ENCODE measurements at regions not wholly inside any gene's neighbourhood (a gene's known extent, or its start where the extent isn't known, plus 50 kb on each side); places are given as distances from the start of the nearest gene placed in this dataset.
"Not testable (repeated sequence)": the region's sequence is repeated elsewhere in the genome, so short reads cannot be mapped to it uniquely, and the experiment has no call there.

- no peak for DNase-seq
These were observed 655.2 kb upstream of the NRG3 start for GRCh38 chr10:81219758-81220157.

- DNase-seq: peak; percentile 6
These were observed 626.1 kb upstream of the NRG3 start for GRCh38 chr10:81248886-81249285.

GRCh38 chr10:81251457-81252115 is 623.4 kb upstream of the NRG3 start:
- no peak for DNase-seq

DNA sequence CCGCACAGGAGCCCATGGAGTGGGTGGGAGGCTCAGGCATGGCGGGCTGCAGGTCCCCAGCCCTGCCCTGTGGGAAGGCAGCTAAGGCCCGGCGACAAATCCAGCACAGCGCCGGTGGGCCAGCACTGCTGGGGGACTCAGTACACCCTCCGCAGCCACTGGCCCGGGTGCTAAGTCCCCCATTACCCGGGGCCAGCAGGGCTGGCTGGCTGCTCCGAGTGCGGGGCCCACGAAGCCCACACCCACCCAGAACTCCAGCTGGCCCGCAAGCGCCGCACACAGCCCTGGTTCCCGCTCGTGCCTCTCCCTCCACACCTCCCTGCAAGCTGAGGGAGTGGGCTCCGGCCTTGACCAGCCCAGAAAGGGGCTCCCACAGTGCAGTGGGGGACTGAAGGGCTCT is 610.0 kb upstream of the NRG3 start:
- DNase-seq: not testable (repeated sequence)

GRCh38 chr10:81270051-81270450 is 604.9 kb upstream of the NRG3 start:
- DNase-seq: no peak

DNA sequence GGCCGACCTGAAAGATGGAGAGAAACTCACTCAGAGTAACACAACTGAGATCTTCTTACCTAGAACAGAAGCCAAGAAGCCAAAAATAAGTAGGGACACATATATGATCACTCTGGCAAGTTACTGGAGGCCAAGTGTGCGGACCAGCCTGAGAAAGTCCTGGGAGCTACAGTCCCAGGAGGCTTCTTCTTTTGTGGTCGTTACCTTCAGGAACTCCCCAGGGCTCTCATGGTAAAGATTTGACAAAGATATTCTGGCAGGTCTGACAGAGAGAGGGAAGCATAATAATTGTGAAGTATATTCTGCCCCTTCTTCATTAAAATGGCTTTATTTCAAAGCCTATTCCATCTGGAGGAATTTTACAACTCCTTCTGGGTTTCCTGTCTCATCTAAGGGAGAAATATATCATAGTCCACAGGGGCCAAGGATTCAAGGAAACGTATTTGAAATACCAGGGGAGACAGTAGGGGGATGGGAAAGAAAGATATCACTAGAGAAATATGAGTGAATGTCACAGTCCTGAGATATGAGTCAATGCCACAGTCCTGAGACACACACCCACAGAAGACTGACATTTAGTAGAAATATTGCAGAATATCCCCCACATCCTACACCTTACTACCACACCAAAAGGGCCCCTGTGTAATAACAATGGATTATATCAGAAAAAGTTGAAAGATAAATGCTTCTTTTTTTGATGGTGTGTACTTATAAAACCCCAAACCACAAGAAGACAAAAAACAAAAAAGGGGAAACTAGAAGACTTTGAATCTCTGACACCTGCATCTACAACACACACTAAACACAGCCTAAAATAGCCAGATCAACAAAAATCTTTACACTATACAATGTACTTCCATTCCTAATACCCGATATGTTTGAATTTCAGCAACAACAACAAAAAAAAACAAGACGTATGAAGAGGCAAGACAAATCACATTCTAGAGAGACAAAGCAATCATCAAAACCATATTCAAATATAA is 594.2 kb upstream of the NRG3 start:
- no peak for DNase-seq

DNA sequence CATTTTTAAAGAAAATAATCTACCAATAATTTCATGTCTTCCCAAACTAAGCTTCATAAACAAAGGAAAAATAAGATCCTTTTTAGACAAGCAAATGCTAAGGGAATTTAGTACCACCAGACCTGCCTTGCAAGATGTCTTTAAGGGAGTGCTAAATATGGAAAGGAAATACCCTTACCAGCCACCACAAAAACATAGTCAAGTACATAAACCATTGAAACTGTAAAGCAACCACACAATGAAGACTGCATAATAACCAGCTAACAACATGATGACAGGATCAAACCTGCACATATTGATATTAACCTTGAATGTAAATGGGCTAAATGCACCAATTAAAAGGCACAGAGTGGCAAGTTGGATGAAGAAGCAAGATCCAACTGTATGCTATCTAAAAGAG is 586.5 kb upstream of the NRG3 start:
- no peak for DNase-seq

DNA sequence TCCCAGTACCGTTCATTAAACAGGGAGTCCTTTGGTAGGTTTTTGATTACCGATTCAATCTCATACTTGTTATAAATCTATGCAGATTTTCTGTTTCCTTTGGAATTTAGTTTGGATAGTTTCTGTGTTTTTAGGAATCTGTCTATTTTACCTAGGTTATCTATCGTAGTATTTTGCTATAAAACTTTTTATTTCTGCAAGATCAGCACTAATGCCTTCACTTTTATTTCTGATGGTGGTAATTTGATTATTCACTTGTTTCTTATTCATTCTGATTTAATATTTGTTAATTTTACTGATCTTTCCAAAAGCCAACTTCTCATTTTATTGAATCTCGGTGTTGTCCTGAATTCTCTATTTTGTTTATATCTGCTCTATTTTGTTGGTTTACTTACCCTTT is 577.7 kb upstream of the NRG3 start:
- DNase-seq: no peak

DNA sequence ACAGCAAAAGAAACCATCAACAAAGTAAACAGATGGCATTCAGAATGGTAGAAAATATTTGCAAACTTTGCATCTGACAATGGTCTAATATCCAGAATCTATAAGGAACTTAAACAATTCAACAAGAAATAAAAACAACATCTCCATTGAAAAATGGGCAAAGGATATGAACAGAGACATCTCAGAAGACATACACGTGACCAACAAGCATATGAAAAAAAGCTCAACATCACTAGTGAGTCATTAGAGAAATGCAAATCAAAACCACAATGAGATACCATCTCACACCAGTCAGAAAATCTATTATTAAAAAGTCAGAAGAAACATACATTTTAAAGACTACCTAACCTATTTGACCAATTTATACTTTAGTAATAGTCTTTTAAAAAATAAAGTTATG is 571.3 kb upstream of the NRG3 start:
- no peak for DNase-seq

DNA sequence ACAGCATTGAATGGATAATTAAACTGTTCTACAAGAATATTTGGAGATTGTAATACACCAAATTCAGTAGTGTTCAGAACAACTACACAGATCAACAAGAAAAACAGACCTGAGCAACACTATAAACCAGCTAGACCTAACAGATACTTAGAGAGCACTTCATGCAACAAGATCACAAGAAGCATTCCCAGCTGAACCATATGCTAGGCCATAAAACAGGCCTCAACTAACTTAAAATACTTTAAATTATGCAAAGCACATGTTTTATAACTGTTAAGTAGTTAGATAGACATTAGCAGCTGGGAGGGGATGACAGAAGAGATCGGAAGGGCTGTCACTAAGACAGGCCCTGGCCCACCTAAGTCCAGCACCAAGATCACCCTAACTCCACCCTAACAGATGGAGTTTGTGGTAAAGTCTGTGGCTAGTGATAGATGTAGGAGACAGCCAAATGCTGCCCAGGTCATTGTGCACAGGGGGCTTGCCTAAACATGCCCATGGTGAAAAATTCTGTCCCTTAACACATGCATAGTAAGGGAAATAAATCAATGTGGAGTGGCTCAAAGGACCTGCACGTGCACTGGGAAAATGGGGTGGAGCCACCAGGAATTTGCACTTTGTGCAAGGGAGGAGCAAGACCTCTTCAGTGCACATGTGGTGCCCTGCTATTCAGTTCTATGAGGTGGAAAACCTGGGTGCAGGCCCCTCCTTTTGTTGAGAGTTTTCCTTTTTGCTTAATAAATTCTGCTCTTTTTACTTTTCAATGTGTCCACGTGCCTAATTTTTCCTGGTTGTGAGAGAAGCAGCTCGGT is 567.8 kb upstream of the NRG3 start:
- no peak for DNase-seq

DNA sequence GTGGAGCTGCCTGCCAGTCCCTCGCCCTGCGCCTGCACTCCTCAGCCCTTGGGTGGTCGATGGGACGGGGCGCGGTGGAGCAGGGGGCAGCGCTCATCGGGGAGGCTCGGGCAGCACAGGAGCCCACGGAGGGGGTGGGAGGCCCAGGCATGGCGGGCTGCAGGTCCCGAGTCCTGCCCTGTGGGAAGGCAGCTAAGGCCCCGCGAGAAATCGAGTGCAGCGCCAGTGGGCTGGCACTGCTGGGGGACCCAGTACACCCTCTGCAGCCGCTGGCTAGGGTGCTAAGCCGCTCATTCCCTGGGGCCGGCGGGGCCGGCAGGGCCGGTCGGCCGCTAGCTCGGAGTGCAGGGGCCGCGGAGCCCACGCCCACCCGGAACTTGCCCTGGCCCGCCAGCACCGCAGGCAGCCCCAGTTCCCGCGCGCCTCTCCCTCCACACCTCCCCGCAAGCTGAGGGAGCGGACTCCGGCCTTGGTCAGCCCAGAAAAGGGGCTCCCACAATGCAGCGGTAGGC is 565.9 kb upstream of the NRG3 start:
- DNase-seq: no peak

GRCh38 chr10:81314471-81314870 is 560.5 kb upstream of the NRG3 start:
- DNase-seq: no peak

GRCh38 chr10:81315026-81315425 is 560.0 kb upstream of the NRG3 start:
- DNase-seq: no peak

DNA sequence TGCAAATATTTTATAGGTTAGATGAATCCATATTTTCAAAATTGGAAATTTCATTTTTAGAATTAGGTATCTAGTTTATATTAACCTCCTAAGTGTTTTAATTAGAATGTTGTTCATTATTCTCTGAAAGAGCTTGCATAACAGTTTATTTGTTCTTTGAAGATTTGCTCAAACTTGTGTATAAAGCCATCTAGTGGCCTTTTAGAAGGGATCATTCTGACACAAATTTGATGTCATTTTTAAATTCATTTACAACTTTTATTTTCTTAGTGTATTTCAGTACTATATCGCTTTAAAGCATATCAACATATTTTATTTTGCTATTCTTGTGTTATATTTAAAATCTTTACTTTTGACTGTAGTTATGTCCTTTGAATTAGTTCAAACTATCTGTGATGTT is 527.0 kb upstream of the NRG3 start:
- DNase-seq: no peak

- DNase-seq: no peak
These were observed 507.9 kb upstream of the NRG3 start for GRCh38 chr10:81367132-81367531.

- DNase-seq: no peak
These were observed 488.2 kb upstream of the NRG3 start for GRCh38 chr10:81386817-81387216.

- DNase-seq: no peak
These were observed 471.5 kb upstream of the NRG3 start for GRCh38 chr10:81403451-81403850.

DNA sequence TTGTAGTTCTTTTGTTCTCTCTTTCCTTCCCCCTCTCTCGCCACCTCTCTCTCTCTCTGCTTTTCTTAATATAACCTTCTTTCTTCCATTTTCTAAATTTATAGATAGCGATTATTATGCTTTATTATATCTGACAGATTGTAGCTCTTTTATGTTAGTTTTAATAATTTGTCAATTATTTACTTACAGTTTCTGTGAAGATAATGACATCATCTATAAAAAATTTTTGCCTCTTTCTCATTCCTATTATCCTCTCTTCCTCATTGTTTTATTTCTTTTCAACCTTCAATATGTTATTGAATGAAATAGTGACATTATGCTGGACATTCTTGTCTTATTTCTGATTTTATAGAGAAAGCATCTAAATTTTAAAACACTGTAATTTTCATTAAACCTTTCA is 469.6 kb upstream of the NRG3 start:
- DNase-seq: no peak

DNA sequence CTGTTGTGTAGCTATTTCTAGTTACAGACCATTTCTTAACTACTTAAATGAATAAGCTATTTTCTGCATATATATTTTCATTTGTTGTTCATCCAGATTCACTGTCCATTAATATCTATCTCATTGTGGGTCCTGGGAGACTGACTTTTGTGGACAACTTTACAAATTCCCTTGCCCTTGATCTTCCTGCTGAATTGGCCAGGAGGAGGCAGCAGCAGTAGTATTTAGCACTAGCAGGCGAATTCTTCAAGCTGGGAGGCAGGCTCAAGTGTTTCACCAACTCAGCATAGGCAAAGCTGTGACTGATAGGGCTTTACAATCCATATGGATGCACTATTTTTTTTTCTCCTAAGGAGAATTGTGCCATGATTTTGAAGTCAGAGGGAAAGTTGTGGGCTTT is 461.0 kb upstream of the NRG3 start:
- DNase-seq: no peak

- no peak for DNase-seq
These were observed 448.3 kb upstream of the NRG3 start for GRCh38 chr10:81426722-81427121.

- no peak for DNase-seq
These were observed 446.4 kb upstream of the NRG3 start for GRCh38 chr10:81428456-81429134.

- DNase-seq: no peak
These were observed 435.5 kb upstream of the NRG3 start for GRCh38 chr10:81439445-81439844.
